Activated CD4-positive, CD25-positive, alpha-beta regulatory T cell treated with anti-CD3 and anti-CD28 coated beads, Interleukin-2, amount 50 U/mL, for 16 hours (primary cell): ENCODE measurements at regions not wholly inside any gene's neighbourhood (a gene's known extent, or its start where the extent isn't known, plus 50 kb on each side); places are given as distances from the start of the nearest gene placed in this dataset.

Experiments used
- DNase-seq: peaks from one replicate; pipeline ENCODE4 v3.0.0-alpha.2; 2020; ENCODE audit warnings: low read depth, low spot score

DNA sequence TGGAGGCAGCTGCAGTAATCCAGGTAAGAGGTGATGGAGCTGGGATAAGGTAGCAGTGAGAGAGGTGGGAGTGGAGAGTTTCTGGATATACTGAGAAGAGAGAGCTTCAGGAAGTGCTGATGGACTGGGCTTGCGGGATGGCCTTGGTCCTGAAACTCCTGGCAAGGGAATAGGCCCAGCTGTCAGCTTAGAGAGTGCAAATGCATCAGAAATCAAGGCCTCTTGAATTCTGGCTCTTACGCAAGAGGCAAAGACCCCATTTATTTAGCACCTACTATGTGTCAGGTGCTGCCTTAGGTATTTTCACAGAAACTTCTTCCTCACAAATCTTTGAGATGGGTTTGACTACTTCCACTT is 227.2 kb upstream of the MAP3K1 start:
- no peak for DNase-seq

DNA sequence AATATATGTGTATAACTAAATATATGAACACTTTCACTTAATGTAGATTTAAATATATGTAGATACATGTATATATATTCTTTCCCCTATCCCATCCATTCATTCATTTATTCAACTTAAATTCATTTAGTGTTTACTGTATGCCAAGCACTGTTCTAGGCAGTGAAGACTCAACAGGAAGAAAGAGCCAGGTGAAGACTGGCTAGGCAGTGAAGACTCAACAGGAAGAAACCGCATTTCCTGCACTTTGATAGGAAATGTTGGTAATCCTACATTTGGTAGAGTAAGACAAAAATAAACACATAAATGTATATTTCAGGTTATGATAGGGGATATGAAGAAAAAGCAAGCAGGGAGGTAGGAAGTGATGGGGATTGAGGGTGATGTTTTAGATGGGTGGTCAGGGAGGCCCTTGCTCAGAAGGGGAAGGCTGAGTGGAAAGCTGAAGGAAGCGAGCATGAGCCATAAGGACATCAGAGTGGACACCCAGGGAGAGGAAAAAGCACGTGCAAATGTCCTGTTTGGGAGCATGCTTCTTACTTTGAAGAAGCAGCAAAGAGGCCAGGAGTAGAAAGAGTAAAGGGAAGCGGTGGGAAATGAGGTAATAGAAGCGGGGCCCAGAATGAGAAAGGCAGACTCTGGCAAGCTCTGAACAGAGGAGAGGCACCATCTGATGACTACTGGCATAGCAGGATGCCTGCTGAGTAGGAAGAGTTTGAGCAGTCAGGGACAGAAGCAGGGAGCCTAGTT is 227.8 kb upstream of the MAP3K1 start:
- DNase-seq: no peak

DNA sequence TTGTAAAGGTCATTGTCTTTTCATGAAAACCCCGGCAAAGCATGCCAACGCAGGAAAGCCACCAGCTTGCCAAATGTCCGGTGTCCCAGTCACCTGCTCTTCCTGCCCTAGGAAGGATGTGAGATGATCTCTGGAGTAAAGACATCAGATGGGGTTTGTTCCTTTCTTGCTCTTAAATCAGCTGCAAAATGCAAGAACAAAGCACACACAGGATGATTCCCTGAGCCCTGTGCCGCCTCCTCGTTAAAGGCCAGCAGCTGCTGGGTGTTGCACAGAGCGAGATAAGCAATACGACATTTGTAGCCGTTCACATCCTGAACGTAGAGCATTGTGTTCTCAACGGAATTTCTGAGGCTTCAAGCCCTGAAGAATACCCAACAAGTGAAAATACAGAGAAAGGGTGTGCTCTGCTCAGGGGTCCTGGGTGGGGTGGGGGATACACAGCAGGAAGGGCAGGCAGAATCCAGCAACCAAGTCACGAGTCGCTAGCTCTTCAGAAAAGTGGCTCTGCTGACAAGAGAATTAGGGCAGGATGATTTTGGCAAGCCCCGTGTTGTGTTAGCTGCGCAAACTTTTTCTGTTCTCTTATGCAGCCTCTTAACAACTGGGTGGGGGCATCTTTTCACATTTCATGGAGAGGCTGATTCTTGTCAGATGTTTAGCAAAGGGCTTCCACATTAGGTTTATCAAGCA is 229.2 kb upstream of the MAP3K1 start:
- DNase-seq: no peak

DNA sequence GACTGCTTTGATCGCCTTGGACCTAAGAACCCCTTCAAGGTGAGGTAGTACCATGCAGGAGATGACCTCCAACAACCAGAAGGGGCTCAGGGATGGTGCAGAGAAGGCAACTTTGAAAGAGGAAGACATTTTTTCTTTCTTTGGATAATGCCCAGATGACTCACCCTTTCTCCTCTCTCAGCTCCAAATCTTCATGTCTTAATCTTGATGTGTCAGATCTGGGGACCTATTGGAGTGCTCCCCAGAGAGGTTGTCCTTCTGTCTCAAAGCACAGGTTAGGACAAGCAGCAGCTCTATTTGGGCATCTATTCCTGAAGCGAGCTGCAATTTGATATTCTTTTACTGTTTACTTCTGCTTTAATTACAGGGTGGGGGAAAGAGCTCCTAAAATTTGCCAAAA is 229.9 kb upstream of the MAP3K1 start:
- DNase-seq: no peak

DNA sequence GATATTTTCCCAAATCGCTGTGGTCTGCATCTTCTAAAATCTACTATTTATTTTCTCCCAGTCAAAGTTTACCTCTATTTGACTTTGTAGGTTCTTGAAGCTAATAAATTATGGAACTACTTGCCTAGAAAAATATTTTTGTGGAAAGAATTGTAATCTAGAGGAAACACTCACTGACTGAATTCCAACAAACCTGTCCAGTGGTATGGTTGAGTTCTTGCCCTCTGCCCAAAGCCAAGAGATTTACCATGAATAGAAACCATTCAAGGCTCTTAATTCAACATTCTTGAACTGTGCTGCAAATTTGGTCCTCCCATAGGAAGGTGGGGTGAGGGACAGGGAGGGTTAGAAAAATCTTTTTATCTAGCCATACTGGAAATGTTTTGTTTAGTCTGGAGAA is 233.9 kb upstream of the MAP3K1 start:
- DNase-seq: no peak

DNA sequence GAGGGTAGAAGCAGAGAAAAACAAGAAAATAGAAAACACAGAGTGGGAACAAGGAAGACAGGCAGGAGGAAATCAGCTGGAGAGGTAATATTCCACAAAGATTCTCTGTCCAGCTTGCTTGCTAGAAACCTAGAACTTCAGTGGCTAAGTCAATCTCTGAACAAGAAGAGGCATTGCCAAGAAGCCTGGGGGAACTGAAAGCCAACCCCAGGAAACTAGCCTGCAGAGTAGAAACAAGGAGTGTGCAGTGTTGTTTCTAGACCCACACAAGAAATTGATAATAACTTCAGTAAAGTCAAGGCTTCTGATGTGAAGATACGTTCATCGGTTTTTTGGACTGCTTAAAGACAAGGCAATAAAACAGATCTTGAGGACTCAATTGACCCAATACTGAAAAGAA is 234.5 kb upstream of the MAP3K1 start:
- DNase-seq: no peak

DNA sequence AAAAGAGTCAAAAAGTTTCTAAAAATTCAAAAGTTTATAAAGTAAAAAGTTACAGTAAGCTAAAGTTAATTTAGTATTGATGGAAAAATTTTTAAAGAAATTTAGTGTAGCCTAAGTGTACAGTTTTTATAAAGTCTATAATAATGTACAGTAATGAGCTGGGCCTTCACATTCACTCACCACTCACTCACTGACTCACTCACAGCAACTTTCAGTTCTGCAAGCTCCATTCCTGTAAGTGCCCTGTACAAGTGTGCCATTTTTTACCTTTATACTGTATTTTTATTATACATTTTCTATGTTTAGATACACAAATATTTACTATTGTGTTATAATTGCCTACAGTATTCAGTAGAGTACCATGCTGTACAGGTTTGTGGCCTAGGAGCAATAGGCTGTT is 239.5 kb upstream of the MAP3K1 start:
- no peak for DNase-seq

DNA sequence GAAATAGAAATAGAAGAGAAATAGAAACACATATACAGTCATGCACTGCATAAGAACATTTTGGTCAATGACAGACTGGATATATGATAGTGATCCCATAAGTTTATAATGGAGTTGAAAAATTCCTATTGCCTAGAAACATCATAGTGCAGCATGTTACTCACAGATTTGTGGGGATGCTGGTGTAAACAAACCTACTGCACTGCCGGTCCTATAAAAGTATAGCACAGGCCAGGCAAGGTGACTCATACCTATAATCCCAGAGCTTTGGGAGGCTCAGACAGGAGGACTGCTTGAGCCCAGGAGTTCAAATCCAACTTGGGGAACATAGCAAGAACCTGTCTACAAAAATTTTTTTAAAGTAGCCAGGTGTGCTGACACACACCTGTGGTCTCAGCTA is 240.6 kb upstream of the MAP3K1 start:
- DNase-seq: no peak

DNA sequence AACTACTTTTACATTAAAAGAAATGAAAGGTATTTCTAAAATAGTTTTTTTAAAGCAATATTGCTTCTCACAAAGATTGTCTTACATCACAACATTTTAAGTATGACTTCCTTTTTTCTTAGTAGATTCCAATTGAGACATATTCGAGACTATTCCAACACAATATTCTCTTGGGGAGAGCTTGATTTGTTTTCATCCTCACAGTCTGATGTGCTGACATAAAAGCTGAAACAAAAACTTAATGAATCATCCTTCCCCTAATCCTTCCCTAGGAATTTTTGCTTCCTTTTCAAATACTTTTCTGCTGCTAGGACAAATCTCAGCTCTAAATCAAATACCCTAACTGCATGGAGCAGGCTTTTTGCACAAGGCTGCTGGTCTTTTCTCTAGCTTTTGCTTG is 245.8 kb upstream of the MAP3K1 start:
- DNase-seq: no peak

DNA sequence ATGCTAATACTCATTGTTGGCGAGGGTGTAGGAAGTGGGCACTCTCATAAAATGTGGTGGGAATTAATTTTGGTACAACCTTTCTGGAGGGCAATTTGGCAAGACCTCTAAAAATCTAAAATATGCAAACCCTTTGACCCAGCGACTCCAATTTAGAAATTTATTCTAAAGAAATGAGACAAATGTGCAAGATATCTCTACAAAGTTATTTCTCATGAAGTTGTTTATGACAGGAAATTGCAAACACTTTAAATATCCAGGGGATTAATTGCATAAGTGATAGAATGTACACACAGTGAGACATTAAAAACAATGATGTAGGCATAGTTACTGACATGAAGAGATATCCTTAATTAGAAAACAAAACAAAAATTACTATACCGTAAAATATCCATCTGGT is 246.3 kb upstream of the MAP3K1 start:
- no peak for DNase-seq

DNA sequence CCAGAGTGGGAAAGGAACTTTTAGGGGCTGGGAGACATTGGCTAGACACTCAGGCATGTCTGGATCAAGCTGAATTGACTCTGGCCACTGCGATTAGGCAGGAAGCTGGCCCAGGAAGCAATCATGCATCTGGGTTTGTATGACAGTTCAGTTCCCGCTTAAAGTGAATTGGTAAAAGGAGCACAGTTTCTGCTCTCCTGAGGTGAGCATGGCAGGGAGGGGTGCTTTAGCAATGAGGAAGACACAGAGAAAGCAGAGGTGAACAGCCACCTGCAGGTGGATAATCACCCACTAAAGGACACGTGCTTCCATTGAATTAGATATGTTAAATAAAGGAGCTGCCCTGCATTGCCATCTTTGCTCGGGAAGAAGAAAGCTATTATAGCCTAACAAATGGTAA is 248.1 kb upstream of the MAP3K1 start:
- no peak for DNase-seq

DNA sequence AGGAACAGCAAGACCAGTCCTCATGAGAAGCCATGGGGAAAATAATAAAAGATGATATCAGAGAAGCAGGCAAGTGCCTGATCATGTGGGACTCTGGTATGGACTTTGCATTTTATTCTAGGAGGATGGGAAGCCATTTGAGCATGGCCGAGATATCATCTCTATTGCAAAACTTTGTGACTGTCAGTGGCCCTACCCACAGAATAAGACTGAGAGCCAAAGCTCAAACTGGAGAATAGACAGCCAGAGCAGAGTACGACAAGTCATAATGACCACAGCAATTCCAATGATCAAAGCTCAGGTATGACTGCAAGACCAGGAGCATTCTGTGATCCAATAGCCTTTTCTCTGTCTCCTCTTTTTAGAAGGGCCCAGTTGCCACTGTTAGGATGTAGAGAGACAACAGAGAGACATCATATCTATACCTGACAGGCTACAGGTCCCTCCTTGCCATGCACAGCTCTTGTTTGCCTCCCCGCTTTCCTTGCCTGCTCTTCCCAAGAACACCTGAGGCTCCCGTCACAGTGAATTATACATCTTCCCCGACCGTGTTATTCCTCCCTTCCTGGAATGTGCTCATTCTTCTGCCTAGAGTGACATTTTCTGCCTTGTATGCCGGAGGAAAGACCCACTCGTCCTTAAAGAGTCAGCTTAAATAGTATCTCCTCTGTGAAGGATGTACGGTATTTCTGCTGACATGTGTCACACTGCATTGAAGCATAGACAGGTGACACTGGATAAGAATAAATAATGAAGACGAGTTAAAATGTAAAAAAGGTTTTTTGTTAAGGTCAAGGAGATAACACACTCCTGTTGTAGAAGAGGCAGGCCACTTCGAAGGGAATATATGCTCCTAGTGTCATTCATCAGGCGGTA is 248.7 kb upstream of the MAP3K1 start:
- DNase-seq: no peak

DNA sequence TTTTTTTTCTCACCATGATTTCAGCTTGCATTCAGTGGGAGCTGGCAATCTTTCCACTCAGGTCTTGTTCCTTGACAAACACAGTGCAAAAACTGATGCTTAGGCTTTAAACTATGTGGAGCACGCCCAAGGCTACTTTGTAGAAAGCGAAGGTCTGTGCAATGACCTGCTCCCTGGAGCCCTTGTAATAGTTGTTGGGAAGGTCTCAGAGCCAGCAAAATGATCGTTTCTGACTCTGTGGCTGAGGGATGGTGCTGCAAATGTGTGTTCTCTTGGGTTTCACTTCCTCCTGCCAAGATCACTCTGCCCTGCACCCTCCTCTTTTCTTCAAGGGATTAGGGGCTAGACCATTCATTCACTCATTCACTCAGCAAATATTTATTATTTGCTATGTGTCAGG is 249.7 kb upstream of the MAP3K1 start:
- no peak for DNase-seq

DNA sequence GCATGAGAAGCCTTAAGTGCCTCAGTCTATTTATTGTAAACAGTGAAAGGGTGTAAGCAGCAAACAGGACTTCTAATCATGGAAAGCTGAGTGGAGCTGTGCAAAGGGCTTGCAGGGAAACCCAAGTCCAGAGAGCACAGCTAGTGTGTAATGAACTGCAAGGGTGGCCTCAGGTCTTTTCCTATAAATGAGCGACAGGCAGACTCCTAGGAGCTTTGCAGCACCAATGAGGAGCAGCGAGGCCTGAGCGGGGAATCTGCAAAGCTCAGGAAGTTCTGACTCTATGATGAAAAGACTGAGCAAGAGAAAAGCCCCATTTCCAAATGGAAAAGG is 250.1 kb upstream of the MAP3K1 start:
- no peak for DNase-seq

DNA sequence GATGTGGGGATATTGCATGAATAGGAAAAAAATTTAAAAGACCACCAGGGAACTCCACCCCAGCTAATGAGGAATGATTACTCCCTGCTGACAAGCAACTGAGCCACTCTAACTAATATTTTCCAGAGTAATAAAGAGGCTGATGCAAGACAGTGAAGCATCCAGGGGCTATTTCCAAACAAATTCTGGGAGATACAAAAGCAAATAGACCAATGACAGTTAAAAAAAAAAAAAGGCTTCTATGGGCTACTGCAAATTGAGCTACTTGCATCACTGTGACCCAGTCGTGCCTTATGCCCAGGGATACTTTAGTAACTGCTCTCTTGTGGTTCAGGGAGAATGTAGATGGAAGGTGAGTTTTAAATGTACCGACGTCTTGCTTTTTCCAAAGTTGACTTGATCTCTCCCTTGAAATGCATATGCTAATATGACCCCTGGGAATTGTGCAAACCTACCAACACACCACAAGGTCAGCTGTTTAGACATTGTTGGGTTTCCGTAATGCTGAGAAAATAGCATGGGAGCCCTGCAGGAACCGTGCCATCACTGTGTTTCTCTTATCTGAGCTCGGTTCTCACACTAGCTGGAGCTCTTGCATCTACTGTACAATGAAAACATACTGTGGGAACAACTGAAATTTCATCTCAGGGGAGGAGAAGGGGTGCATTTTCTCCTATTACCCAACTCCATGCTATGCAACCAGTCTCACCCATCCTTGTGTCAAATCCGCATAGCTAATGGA is 250.6 kb upstream of the MAP3K1 start:
- DNase-seq: no peak

DNA sequence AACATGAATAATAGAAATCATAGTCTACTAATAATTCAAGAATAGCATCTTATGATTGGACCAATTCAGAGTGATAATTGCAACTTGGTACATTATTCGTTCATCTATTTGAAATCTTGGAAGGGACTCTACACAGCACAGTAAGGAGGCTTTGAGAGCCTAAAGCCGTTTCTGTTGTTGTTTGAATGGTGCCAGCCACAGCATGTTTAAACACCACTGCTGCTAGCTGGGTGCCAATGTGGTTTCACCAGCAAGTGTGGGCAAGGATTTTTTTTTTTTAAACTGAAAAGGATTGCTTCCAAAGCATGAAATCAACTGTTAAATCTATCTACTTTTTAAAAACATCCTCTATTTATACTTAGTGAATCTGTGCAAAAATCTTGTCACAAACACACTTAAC is 253.9 kb upstream of the MAP3K1 start:
- DNase-seq: no peak

DNA sequence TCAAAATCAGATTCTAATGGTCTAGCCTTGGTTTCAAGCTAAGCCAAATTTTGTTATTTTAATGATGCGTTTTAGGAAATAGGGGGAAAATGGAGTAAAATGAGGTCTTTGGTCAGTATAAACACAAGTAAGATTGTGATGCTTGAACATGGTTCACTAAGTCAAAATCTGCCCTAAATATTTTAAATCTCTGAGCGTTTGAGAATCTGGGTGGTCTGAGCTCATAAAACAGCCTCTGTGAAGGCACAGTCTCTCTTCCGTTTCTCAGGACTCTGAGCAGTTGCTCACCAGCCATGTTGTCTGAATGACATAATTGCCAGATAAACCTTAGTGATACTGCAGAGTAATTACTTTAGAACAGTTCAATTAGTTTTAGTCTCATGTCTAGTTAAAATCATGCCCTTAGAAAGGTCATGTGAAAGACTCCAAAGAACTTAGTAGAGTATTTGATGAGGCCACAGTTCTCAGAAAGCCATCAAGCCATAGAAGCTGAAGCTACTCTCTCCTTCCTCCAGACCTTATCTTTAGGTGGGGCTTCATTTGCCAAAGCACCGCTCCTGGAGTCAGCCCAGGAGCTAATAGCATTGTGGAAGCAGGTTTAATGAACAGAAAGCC is 257.1 kb upstream of the MAP3K1 start:
- DNase-seq: no peak

DNA sequence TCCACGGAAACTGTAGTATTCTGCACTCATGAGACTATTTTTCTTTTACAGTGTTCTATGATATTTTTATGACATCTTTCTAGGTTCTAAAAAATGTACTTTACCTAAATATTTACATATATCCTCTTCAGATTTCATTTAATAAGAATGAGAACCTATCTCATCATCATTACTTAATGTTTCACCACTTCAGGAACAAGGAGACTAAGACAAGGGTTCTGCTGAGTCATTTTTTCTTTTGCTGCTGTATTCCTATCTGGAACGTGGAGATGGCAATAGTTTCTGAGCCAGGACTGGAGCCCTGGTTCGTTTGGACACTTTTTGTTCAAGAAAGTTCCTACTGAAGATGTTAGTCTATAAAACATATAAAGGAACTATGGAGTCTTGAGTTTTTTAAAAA is 258.2 kb upstream of the MAP3K1 start:
- DNase-seq: no peak

DNA sequence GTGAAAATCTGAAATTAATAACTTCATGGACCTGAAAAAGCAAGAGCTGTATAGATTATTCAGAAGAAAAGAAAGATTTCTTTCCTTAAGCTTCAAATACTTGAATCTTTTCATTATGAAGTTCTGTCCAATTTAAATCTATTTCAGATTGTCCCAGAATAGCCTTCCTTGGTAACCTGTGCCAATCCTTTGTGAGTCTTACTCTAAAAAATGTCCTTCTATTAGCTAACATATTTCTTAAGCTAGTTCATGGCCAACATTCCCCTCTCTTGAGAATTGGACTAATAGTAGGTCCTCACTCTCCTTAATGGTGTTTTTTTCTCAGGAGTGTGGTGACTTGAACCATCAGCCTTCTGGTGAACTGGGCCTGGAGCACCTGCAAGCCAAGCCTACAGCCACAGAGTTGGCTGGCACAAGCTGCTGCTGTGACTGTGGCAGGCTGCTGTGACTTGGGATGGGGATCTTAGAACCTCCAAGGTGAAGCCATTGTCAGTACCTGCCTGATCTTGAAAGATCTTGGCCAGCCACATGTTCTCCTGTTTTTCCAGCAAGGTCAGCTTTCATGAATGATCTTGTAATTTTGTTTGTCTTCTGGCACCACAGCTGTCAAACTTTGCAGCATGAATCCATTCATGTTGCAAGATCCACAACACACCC is 262.6 kb upstream of the MAP3K1 start:
- DNase-seq: no peak

DNA sequence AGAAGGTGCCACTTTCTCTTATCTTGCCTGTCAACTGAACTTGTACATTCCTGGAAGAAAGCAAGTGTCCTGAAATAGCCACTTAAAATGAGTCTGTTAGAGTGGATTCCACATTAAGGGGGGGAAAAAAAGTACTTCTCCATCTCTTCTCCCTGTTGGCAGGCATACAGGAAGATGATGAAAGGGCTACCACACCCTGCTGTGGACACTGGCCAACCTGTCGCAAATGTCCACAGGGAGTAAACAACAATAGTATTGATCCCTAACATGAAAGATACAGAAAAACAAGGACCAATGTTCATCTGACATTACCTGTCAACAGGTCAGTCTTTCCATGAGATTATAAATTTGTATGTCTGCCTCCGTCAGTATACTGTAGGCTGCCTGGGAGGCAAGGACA is 265.1 kb upstream of the MAP3K1 start:
- no peak for DNase-seq
